T47D (cell line): ENCODE measurements at regions not wholly inside any gene's neighbourhood (a gene's known extent, or its start where the extent isn't known, plus 50 kb on each side); places are given as distances from the start of the nearest gene placed in this dataset.

ENCODE experiments used
- DNase-seq, 2 experiments: peaks; one replicate each; pipeline versions ENCODE4 v3.0.0 to v3.0.0-alpha.2; 2011 to 2012; ENCODE audit warnings: low read depth in 1 of 2, low spot score in 1 of 2
- JUND ChIP-seq: IDR thresholded peaks from 2 replicates; pipeline ENCODE4 v1.6.1; 2012; ENCODE audit warnings: low read depth
- in situ Hi-C: cut with HindIII; loops from 2 replicates; pipeline ENCODE4 v1.10.0; 2016; ENCODE audit warnings: low sequenced_read_pairs, low pct_unique_long_range_greater_than_20kb

- DNase-seq = no peak
- in situ Hi-C loops = no loop called here
Observed at GRCh38 chr10:44242826-44243225, 142.1 kb downstream of the CXCL12 start.

DNA sequence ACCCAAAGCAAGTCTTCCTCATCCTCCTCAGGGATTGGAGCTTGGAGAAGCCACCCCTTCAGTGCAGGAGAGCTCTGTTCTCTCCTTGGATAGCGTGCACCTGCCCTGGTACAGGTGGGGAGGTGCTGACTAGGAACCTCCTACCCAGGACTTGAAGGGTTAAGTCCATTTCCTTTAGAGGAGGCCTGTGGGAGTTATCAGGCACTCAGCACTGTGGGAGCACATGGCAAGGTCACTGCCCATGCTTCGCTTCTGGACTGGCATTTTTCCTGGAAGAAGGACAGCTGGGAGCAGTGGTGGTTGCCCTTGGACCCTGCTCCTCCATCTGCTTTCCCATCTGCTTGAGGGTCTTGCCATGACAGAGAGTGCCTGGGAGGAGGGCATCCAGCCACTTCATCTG, 142.8 kb downstream of the CXCL12 start:
- no peak for DNase-seq
- no peak for TF ChIP-seq JUND
- in situ Hi-C loops = no loop called here

More at GRCh38 chr10:44242826-44243225, 142.1 kb downstream of the CXCL12 start:
- TF ChIP-seq JUND = no peak

GRCh38 chr10:44240584-44241205, 144.2 kb downstream of the CXCL12 start:
- no peak for DNase-seq
- no peak for TF ChIP-seq JUND
- in situ Hi-C loops = no loop called here

GRCh38 chr10:44238212-44238611, 146.7 kb downstream of the CXCL12 start:
- no peak for TF ChIP-seq JUND
- DNase-seq = no peak
- in situ Hi-C loops = no loop called here

DNA sequence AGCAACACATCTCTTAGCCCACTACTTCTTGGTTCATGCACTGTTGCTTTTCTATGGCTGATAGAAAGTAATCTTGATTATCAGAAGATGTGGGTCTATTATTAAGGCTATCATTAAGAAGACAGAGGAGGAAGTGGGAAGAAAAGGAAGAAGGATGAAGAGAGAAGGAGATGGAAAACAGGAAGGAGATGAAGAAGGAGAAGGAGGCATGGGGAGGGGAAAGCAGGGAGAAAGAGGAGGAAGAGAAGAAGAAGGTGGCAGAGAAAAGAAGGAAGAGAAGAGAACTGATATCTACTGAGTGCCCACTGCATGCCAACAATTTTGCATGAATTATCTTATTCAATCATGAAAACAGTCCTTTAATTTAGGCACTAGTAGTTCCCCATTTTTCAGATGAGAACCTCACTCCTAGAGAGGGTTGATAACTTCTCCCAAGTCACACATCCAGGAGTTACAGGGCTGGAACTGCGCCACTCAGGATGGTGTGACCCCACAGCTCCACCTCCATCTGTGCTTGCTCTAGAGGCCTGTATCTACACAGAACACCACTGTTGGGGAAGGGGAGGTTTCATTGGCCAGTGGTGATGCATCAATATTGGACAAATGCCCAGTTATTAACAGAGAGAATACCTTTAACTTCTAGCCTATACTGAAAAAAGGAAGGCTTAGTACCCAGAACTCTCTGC, 147.4 kb downstream of the CXCL12 start:
- TF ChIP-seq JUND = no peak
- no peak for DNase-seq
- in situ Hi-C loops = no loop called here

DNA sequence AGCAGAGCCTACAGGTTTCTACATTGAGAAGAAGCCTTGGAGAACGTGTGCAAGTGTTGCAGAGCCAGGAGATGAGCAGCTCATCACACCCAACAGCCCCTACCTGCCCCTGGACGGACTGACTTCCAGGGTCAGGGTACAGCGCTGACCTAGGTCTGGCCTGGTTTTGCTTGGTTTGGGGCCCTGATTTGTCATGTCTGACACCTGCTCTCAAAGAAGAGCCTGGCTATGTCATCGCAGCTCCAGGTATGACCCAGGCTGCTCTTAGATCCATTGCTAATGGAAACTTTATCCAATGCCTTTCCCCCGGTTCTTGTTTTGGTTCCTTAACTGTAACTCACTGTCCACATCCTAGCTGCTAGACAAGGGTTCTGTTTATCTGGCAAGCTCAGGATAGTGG, 149.5 kb downstream of the CXCL12 start:
- in situ Hi-C loops = no loop called here
- DNase-seq = no peak
- TF ChIP-seq JUND = no peak

GRCh38 chr10:44234483-44234875, 150.4 kb downstream of the CXCL12 start:
- in situ Hi-C loops = no loop called here
- DNase-seq = peak in 1 of 2 experiments; percentile 57
- TF ChIP-seq JUND = no peak

DNA sequence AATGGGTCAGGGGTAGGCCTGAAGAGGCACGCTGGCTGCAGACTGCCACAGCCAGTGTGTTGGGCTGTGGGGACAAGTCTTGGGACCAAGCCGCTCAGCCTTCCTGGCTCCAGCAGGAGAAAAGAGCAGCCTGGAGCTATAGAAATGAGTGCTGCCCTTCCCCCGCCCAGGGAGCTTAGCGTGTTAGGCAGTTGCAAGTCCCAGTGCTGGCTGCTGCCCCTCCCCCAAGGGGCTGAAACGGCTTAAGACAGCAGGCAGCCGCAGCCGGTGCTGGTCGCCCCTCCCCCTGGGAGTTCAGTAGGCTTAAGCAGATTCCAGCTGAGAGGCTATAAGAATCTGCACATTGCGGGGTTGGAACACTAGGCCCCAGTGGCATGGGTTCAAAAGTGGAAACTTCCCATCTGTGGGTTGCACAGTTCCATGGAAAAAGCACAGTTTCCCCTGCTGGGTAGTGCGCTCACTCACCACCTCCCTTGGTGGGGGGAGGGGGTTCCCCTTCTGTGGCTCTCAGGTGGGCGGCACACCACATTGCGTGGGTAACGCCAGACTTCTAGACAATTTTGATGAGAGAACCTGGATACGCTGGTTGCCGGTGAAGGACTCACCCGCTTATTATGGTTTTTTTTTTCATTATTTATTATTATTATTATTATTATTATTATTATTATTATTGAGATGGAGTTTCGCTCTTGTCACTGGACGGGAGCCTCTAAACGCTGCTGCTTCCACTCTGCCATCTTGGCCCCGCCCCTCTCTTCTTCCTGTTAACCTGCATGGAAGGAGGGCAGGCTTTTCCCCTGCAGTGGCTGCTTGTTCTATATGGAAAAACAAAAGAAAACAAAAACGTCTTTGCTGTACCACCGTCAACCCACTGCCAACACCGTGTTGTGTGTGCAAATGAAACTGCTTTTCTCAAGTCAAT, 151.1 kb downstream of the CXCL12 start:
- in situ Hi-C loops = no loop called here
- TF ChIP-seq JUND = no peak
- peak in 1 of 2 experiments; percentile 93 for DNase-seq

DNA sequence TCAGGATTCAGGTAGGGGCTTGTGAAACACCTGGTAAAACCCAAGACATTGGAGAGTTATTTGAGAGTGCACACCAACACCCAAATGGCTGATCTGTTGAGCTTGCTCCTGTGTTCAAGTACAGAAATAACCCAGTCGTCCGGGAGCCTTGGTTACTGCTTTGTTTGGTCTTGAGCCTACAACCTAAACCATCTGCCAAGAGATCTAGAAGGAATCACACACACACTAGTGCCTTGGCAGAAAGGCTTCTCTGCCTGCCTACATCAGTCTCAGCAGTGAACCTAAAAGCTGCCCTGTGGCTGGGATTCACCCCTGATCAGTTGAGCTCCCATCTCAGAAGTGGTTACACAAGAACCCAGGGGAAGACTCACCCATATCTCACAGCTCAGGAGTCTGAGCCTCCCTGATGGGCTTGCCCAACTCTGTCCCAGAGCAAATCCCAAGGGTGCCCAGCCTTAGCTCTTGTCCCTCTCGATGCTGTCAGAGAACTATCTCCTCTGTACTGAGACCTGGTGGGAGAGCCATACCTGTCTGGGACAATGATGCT, 167.6 kb downstream of the CXCL12 start:
- TF ChIP-seq JUND = no peak
- in situ Hi-C loops = no loop called here
- no peak for DNase-seq

DNA sequence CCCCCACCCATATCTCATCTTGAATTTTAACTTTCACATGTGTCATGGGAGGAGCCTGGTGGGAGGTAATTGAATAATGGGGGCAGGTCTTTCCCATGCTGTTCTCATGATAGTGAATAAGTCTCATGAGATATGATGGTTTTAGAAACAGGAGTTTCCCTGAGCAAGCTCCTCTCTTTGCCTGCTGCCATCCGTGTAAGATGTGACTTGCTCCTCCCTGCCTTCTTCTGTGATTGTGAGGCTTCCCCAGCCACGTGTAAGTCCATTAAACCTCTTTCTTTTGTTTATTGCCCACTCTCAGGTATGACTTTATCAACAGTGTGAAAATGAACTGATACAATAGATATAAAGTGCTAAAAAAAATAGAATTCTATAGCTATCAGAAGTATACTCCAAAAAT, 168.8 kb downstream of the CXCL12 start:
- in situ Hi-C loops = no loop called here

GRCh38 chr10:44209811-44210210, 175.1 kb downstream of the CXCL12 start:
- in situ Hi-C loops = no loop called here
- no peak for TF ChIP-seq JUND

More for the DNA sequence above, 168.8 kb downstream of the CXCL12 start:
- no peak for DNase-seq
- TF ChIP-seq JUND = no peak

GRCh38 chr10:44207160-44207559, 177.7 kb downstream of the CXCL12 start:
- DNase-seq = no peak
- in situ Hi-C loops = no loop called here
- no peak for TF ChIP-seq JUND

More at GRCh38 chr10:44209811-44210210, 175.1 kb downstream of the CXCL12 start:
- DNase-seq = no peak
